HG03025 (cell line): ENCODE measurements at regions not wholly inside any gene's neighbourhood (a gene's known extent, or its start where the extent isn't known, plus 50 kb on each side); places are given as distances from the start of the nearest gene placed in this dataset.
"Not testable (repeated sequence)": the region's sequence is repeated elsewhere in the genome, so short reads cannot be mapped to it uniquely, and the experiment has no call there.

Experiments
- ATAC-seq: cut with Tn5 transposase; IDR thresholded peaks from one replicate; pipeline ENCODE4 v1.9.1; 2021; ENCODE audit warnings: mild to moderate bottlenecking, moderate library complexity; ENCODE audit not compliant: unreplicated experiment, low FRiP score

DNA sequence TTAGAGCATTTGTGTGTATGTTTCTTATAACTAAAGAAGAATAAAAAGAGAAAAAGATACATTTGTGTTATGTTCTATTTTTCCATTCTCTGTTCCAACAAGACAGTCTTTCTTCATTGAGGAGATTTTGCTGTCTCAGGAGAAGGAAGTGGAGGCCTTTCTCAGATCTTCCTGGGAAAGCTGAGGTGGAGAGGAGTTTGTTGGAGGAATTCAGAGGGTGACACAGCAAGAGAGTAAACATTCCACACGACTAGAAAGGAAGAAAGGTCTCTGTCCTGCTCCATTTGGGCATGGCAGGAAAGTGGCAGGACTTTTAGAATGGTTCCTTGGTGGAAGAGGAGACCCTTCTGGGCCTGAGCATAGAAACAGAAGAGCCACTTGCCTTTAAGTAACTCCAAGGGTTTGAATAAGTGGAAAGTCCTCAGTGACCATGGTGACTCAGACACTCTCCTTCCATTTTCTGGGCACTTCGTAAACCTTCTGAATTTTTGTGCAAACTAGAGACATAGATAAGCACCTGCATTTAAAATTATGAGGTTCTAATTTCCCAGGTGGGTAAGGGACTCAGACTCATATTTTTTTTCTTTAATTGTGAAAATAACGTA lies 52.3 kb upstream of the COL5A2 start:
- no peak for ATAC-seq

DNA sequence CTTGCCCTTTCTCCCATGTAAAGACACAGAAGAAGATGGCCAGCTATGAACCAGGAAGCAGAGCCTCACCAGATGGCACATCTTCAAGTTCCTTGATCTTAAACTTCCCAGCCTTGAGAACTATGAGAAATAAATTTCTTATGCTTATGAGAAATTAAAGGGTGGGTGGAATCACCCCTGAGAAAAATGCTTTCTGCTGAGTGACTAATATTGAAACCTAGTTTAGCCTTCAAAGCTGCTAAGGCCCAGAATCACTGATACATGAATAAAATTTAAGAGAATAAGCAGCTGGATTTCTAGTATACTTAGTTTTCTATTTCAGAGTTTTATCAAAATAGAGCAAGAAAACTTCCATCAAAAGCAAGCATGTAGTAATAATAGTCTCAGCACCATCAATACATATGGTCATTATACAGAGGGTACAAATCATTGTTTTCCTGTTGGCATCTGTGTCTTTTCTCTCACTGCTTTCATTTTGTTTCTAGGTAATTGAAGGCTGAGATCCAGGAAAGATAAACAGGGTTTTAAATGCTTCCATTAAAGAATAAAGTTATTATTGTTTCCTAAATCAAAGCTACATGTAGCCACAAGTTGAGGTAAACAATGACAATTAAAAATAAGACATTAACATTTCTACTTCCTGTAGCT lies 53.3 kb upstream of the COL5A2 start:
- ATAC-seq, result peak; percentile 69

DNA sequence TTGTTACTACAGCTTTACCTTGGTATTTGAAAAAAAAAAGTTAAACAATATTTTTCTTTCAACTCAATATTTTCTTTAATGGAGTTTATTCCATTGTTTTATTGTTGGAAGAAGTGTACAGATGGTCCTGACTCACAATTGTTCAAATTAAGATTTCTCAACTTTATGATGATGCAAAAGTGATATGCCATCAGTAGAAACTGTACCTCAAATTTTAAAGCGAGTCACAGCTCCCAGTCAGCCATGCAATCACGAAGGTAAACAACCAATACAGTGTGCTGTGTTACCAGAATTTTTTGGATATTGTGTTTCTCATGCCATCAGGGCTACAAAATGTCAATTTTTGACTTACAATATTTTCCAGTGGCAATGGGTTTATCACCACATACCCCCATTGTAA lies 54.0 kb upstream of the COL5A2 start:
- no peak for ATAC-seq

DNA sequence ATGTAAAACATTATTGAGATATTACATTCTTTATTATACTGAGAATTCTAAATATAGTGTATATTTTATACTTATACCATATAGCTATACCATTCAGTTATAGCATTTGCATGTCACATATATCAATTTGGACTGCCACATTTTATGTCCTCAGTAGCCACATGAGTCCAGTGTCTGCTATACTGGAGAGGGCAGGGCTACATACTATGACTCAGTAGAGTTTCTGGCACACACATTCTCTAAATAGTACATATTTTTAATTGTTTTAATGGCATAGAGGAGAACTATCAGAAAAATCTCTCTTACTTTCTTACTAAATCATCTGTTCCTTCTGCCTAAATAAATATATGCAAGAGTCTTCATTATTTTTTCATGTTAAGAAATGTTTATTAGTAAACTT lies 55.4 kb upstream of the COL5A2 start:
- no peak for ATAC-seq

- no peak for ATAC-seq
Measured at GRCh38 chr2:189236066-189236465, 56.5 kb upstream of the COL5A2 start.

DNA sequence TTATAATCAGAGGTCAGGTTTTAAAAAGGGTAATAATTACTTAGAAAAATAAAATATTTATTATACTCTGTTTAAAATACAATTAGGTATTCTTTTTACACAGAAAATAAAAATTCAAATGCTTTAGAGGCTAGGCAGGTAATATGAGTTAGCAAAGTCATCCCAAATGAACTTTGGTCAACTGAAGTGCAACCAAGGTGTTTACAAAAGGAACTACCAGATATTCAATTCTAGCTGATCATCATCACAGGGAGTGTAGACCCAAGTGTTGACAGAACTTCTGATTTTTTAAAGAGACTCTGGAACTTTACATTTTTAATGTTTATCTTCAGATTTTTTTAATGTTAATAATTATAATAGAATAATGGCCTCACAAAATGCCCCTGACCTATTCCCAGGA lies 59.3 kb upstream of the COL5A2 start:
- ATAC-seq, result no peak

GRCh38 chr2:189243843-189244242 lies 64.3 kb upstream of the COL5A2 start:
- ATAC-seq, result not testable (repeated sequence)

- no peak for ATAC-seq
Measured at GRCh38 chr2:189247276-189247675, 67.7 kb upstream of the COL5A2 start.

DNA sequence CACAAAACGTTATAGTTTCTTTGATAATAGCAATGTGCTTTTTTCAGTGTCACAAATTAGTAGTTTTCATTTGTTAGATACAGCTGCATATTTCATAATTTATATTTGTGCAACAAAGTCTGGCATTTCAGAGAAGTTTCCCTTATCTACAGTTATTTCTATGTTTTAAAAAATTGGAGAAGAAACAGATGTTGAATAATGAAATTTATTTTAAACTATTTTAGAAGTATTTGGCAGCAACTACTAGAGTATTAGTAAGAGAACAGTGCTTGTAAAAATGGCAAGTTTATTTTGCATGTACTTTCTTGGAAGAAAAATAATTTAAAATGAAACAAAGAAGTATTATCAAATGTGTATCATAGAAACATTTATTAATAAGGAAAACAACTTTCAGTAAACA lies 68.6 kb upstream of the COL5A2 start:
- ATAC-seq, result no peak

DNA sequence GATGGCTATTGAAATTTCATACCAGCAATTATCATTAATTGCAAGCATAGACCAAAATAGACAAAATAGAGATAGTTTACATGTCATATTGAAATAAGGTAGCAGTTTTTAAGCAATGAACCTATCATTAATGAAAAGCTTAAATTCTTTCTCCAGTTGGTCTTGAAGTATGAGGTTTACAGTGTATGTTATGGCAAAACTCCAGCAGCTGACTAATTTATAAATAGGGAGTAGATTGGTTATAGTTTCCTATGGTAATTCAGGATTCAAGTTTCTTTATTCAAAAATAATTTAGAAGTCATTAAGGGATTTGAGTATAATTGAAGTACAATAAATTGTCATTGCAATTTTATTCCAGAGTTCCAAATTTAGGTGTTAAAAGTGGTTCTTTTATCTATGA lies 69.6 kb upstream of the COL5A2 start:
- no peak for ATAC-seq

DNA sequence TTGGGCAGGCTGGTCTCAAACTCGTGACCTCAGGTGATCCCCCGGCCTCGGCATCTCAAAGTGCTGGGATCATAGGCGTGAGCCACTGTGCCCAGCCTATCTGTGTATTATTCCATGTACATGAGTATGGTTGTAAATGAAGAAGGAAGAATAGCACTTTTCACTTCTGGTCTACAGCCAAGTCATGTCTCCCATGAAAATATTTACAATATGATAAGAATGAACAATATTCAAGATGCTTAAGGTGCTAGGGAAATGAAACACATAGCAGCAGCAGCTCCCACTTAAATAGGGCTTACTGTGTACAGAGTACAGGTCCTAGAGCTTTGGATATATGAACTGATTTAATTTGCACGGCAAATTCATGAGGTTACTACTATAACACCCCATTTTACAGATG lies 70.3 kb upstream of the COL5A2 start:
- ATAC-seq, result no peak

DNA sequence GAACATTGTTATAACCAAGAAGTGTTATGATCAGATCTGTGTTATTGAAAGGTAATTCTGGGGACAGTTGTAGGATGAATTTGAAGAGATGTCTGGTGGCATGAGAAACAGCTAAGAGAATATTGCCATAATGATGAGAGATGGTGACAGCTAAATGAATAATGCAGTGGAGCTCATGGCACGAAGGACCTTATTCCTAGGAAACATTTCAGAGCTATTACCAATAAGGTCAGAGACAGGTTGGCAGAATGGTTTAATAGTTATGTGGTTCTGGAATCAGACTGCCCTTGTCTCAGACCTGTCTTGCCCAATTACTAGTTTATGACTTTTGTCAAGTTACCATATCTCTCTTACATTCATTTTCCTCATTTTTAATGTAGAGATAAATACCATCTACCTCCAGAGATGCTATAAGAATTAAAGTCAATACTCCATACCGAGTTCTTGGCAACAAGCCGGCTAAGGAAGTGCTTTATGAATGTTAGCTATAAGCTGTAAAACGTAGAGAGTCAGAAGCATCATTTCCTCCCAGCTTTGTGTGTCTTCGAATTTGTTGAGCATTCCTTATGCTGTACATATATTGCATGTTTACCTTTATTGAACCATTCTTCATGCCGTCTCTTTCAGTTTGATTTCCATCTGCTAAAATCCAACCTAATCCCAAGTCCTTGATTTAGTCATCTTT lies 73.6 kb upstream of the COL5A2 start:
- no peak for ATAC-seq

- no peak for ATAC-seq
Measured at GRCh38 chr2:189253836-189254235, 74.3 kb upstream of the COL5A2 start.

DNA sequence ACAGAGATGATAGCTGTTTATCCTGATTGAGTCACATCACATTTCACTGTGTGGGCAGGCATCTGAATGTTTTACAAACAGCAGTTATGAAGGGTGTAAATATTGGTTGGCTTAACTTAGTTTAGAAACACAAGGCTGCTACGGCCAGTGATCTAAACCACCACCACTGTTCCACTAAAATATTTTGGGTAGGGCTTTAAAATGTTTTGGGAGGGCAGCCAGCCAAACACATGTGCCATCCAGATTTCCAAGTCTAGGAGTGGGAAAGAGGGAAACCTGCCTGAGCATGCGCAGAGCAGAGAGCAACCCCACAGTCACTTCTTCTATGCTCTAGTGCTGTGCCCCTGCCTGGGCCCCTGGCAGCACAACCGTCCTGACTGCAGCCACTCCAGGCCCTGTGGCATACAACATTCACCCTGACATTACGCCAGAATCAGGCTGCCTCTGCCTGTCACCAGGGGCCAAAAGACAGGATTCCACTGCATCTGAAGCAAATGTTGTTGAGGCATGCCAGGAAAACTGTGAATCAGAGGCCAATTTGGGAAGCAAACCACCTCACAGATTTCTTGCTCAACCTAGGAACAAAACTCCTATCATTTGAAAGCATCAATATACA lies 74.8 kb upstream of the COL5A2 start:
- ATAC-seq, result no peak

GRCh38 chr2:189255711-189256110 lies 76.2 kb upstream of the COL5A2 start:
- ATAC-seq, result no peak

- ATAC-seq, result no peak
Measured at GRCh38 chr2:189258616-189259365, 79.2 kb upstream of the COL5A2 start.

DNA sequence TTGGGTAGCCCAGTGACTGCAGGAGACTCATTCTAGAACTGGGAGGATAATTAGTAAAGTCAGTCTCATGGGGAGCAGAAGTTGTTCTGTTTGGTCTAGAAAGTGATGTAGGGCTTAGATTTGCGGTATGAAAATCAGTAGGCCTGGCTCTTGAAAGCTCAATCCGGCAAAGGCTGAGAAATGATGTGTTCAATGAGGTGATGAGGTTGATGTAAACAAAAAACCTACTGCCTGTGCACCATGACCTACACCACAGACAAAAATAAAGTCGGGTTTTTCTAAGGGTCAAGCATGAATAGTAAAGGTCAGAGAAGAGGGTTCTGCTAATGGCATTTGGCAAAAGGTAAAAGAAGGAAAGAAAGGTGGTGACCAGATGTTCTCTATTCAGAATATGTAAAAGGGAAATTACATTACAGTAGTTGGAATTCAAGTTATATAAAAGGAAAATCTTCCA lies 80.8 kb upstream of the COL5A2 start:
- no peak for ATAC-seq

GRCh38 chr2:189261431-189261841 lies 81.9 kb upstream of the COL5A2 start:
- no peak for ATAC-seq

GRCh38 chr2:189261916-189262315 lies 82.4 kb upstream of the COL5A2 start:
- ATAC-seq, result no peak

DNA sequence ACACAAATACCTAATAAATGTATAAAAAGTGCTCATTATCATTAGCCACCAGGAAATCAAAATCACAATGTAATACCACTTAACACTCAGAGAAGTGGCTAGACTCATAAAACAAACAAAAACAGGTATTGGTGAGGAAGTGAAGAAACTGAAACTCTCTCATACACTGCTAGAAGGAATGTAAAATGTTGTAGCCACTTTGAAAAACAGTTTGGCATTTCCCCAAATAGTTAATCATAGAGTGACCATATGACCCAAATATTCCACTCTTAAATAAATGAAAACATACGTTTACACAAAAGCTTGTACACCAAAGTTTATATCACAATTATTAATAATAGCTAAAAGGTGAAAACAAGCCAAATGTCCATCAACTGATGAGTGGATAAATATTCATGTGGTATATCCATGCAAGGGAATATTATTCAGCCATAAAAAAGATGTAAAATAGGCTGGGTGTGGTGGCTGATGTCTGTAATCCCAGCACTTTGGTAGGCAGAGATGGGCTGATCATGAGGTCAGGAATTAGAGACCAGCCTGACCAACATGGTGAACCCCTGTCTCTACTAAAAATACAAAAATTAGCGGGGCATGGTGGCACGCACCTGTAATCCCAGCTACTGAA lies 86.2 kb upstream of the COL5A2 start:
- no peak for ATAC-seq
